ENCODE measurements at regions not wholly inside any gene's neighbourhood (a gene's known extent, or its start where the extent isn't known, plus 50 kb on each side); places are given as distances from the start of the nearest gene placed in this dataset.
A peak's percentile ranks its signal among the peaks of the same experiment; 100 is the strongest.

DNA sequence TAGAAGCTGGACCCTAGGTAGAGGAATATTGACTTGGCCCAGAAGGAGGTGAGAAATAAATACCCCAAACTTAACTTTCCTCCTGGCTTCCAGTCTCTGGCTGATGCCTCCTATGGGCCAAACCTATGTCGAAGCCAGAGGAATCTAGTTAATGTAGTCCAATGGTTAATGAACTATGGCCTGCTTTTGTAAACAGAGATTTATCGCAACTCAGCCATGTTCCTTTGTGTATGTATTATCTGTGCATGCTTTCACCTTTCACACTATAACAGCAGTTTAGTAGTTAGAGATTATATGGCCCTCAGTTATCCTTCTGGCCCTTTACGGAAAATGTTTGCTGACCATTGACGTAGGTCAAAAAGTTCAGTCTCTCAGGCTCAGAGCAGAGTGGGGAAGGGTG is 67.3 kb upstream of the BARD1 start:
- DNase-seq = no peak
- in situ Hi-C loops (cut with MboI; ENCODE audit: low pct_unique_long_range_greater_than_20kb, low sequenced_read_pairs) = no loop called here

DNA sequence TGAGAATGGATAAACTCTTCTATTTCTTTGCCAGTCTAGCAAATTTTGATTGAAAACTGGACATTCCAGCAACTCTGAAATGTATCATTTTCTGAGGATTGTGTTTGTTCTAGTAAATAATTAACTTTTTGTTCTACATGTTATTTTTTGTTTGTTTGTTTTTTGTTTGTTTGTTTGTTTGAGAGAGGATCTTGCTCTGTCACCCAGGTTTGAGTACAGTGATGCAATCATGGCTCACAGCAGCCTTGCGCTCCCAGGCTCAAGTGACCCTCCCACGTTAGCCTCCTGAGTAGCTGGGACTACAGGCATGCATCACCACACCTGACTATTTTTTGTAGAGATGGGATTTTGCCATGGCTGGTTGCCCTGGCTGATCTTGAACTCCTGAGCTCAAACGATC is 65.2 kb upstream of the BARD1 start:
- in situ Hi-C loops (cut with MboI; ENCODE audit: low pct_unique_long_range_greater_than_20kb, low sequenced_read_pairs) = no loop called here
- no peak for DNase-seq

DNA sequence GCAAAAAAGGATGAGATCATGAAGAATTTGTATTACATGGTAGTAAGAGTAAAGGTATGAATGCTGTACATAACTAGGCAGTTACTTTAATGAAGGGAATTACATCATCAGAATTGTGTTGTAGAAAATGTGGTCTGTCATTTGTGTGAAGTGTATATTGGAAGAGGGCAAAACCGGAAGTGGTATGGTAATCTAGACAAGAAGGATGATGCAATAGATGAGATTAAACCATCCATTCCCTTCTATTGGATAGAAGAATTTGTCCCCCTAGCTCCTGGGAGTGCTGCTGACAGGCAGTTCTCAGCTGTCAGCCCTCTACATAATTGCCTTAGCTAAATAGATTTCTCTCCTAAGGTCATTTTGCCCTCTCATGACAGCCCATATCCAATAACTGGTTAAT is 55.9 kb upstream of the BARD1 start:
- in situ Hi-C loops (cut with MboI; ENCODE audit: low pct_unique_long_range_greater_than_20kb, low sequenced_read_pairs) = no loop called here
- DNase-seq = peak; percentile 14

Measured in KBM-7 (cell line).